ENCODE measurements at regions not wholly inside any gene's neighbourhood (a gene's known extent, or its start where the extent isn't known, plus 50 kb on each side); places are given as distances from the start of the nearest gene placed in this dataset.
"Not testable (repeated sequence)": the region's sequence is repeated elsewhere in the genome, so short reads cannot be mapped to it uniquely, and the experiment has no call there.

- Histone ChIP-seq H3K27me3 (ENCODE audit: control insufficient read depth, insufficient read depth, low read length) (no peaks in the 10 kb centered on the region), H2AFZ (peak overlapping the region; percentile 91), H3K36me3 (ENCODE audit: control insufficient read depth, insufficient read depth, low read length) (no peaks in the 10 kb centered on the region), H3K9ac (no peak overlapping the region), H3K4me3 (ENCODE audit: low read depth, low read length) (no peak overlapping the region), H3K4me1 (peaks cover 3% of the 10 kb centered on the region), H3K4me2 (ENCODE audit: low read length) (peak overlapping the region; percentile 79), H3K79me2 (no peaks in the 10 kb centered on the region), H3K27ac (no peak overlapping the region), H3K9me3 (ENCODE audit: control insufficient read depth, low read length) (no peaks in the 10 kb centered on the region)
- no peak for TF ChIP-seq CTCF (IDR thresholded peaks at IDR 0.05)
Measured at GRCh38 chr19:29873801-29874575, 62.2 kb downstream of the CCNE1 start.

- Histone ChIP-seq H3K4me3 (ENCODE audit: low read depth, low read length) (no peak overlapping the region), H3K9me3 (ENCODE audit: control insufficient read depth, low read length) (no peaks in the 10 kb centered on the region), H3K27me3 (ENCODE audit: control insufficient read depth, insufficient read depth, low read length) (no peaks in the 10 kb centered on the region), H3K79me2 (no peaks in the 10 kb centered on the region), H2AFZ (no peak overlapping the region), H3K36me3 (ENCODE audit: control insufficient read depth, insufficient read depth, low read length) (no peaks in the 10 kb centered on the region), H3K4me2 (ENCODE audit: low read length) (no peak overlapping the region), H3K4me1 (peaks cover 3% of the 10 kb centered on the region), H3K9ac (no peak overlapping the region), H3K27ac (no peak overlapping the region)
- TF ChIP-seq CTCF (IDR thresholded peaks at IDR 0.05): no peak
Measured at GRCh38 chr19:29875931-29876330, 64.1 kb downstream of the CCNE1 start.

- H3K27me3 ChIP-seq (ENCODE audit: control insufficient read depth, insufficient read depth, low read length): no peaks in the 10 kb centered on the region
- peaks cover 3% of the 10 kb centered on the region for H3K4me1 ChIP-seq
- no peak for TF ChIP-seq CTCF (IDR thresholded peaks at IDR 0.05)
- no peak overlapping the region for H3K4me3 ChIP-seq (ENCODE audit: low read depth, low read length)
- H3K79me2 ChIP-seq: no peaks in the 10 kb centered on the region
- no peak overlapping the region for H3K4me2 ChIP-seq (ENCODE audit: low read length)
- no peaks in the 10 kb centered on the region for H3K36me3 ChIP-seq (ENCODE audit: control insufficient read depth, insufficient read depth, low read length)
- H2AFZ ChIP-seq: no peak overlapping the region
- no peak overlapping the region for H3K27ac ChIP-seq
- no peaks in the 10 kb centered on the region for H3K9me3 ChIP-seq (ENCODE audit: control insufficient read depth, low read length)
- H3K9ac ChIP-seq: no peak overlapping the region
Measured at GRCh38 chr19:29876414-29876813, 64.6 kb downstream of the CCNE1 start.

- H3K4me2 ChIP-seq (ENCODE audit: low read length); H3K9me3 ChIP-seq (ENCODE audit: control insufficient read depth, low read length); H3K9ac ChIP-seq; H3K27ac ChIP-seq; H2AFZ ChIP-seq; H3K36me3 ChIP-seq (ENCODE audit: control insufficient read depth, insufficient read depth, low read length); H3K79me2 ChIP-seq; H3K4me1 ChIP-seq; H3K4me3 ChIP-seq (ENCODE audit: low read depth, low read length); H3K27me3 ChIP-seq (ENCODE audit: control insufficient read depth, insufficient read depth, low read length): not testable (repeated sequence)
Measured at GRCh38 chr19:29876908-29877307, 65.1 kb downstream of the CCNE1 start.

GRCh38 chr19:29878973-29879654 lies 62.9 kb upstream of the URI1 start:
- Histone ChIP-seq H3K9me3 (ENCODE audit: control insufficient read depth, low read length) (no peaks in the 10 kb centered on the region), H3K4me2 (ENCODE audit: low read length) (no peak overlapping the region), H3K36me3 (ENCODE audit: control insufficient read depth, insufficient read depth, low read length) (no peaks in the 10 kb centered on the region), H3K27me3 (ENCODE audit: control insufficient read depth, insufficient read depth, low read length) (no peaks in the 10 kb centered on the region), H3K79me2 (no peaks in the 10 kb centered on the region), H3K4me1 (no peaks in the 10 kb centered on the region), H3K27ac (no peak overlapping the region), H3K4me3 (ENCODE audit: low read depth, low read length) (no peak overlapping the region), H3K9ac (no peak overlapping the region), H2AFZ (no peak overlapping the region)
- no peak for TF ChIP-seq CTCF (IDR thresholded peaks at IDR 0.05)
